ENCODE measurements at regions not wholly inside any gene's neighbourhood (a gene's known extent, or its start where the extent isn't known, plus 50 kb on each side); places are given as distances from the start of the nearest gene placed in this dataset.
"Not testable (repeated sequence)": the region's sequence is repeated elsewhere in the genome, so short reads cannot be mapped to it uniquely, and the experiment has no call there.

DNA sequence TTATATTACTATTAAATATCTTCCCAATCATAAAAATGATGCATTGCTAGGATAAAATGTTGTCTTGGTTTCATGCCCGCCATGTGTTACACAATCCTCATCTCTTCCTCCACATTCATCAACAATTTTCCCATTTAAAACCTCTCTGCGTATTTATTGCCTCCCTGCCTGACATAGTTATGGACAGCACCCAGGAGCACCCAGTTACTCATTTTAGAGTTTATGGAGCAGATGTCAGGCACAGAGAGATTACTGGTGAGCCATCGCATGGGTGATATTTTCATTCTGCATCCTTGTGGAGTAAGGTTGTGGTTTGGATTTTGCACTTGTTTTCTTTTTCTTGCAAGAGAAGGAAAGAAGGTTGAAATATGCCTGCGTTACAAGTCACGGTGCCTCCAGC, 116.7 kb upstream of the NPAS2 start:
- no peak for DNase-seq (ENCODE audit: low read depth in 2 of 2)

DNA sequence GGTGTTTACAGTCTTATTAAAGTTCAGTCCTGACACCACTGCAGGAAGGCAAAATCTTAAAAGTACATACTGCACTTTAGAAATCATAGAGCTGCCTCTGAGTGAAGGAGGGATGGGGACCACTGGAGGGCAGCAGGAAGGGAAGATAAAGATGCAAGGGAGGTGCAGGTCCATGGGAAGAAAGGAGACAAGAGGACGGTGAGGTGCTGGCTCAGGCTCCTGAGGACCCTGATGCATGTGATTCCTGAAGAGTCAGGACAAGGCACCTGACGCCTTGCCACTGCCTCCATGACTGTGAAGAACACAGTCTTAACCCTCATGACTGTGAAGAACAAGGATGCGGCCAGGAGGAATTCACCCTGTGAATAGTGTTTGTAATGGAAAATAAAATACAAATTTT, 116.2 kb upstream of the NPAS2 start:
- DNase-seq (ENCODE audit: low read depth in 2 of 2) = no peak

DNA sequence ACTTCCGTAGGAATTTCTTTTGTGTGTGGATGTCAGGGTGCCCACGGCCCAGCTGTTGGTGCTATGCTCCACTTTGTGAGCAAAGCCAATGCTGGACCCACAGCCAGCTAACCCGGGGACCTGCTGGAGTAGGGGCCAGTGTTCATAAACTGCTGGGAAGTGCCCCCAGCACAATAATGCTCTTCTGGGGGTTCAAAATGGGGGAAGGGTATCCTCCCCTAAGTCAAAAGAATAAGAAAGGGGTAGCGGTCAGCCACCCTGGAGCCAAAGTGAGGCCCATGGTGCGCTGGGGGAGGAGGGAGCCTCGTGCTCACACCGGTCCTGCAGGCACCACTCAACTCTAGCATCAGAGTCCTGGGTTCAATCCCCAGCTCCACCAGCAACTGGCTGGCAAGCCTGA, 115.8 kb upstream of the NPAS2 start:
- no peak for DNase-seq (ENCODE audit: low read depth in 2 of 2)

DNA sequence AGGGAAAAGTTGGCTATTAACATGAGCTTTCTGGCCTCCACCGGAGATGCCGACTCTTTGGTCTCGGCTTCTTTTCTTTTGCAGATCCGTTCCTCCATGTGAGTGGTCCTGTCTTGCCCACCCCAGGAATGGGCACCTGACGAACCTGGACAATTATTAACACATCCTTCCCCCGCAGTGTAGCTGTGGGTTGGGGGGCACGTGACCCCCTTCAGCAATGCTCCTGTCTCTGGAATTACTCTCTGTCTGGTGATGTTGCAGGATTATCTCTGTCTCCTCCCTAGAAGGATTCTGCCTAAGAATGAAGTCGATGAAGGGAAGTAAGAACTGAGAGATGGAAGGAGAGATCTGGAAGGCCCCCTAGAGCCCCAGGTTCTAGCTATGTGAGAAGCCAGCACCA, 115.2 kb upstream of the NPAS2 start:
- no peak for DNase-seq (ENCODE audit: low read depth in 2 of 2)

DNA sequence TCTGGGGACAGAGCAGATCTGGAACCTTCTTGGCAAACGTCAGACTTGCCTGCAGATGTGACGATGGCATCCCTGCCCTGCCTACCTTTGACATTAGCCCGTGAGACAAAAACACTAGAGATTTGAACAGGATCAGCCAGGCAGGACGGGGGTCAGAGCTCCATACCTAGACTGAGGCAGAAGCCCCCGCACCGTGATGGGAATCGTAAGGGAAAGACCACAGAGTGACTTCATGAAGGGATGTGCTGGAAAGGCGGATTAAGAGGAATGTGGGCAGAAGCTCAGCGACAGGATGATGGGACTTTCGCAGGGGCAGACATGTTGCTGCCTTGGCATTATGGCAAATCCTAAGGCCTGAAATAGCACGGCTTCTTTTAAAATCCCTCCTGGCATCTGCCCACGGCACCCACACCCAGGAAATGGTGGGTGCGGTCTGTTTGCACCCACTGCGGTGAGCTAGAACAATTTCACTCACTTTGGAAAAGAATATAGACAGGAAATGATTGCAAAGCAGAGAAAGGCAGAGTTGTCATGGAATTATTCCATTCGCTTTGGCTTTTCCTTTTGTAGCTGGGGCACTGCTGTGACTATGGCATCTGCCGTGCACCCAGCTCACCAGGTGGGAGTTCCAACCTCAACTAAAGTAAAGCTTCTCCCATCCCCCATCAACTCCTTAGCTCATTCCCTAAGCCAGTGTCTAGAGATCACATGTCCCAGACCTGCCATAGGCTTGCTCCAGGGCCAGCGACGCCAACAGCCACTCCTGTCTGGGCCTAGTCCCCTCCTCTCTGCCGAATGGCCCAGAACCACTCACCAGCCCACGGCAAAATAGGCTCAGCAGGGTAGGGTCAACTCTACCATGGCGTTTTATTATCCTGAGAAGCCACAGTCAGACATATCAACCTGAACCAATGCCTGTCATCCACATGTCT, 112.7 kb upstream of the NPAS2 start:
- no peak for DNase-seq (ENCODE audit: low read depth in 2 of 2)

DNA sequence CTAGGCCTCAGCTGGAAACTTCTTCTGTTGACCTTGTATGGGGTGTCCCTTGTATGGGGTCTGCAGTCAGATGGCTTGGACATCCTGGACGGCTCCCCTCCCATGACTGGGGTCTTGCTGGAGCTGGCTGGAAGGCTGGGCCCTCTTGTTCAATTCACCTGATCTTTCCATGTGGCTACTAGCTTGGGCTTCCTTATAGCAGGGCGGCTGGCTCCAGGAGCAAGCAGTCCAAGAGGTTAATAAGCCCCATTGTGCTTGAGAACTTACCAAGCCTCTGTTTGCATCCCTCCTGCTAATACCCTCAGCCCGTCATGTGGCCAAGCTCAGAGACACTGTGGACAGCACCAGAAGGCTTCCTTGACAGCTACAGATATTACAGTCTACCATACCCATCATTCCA, 111.6 kb upstream of the NPAS2 start:
- DNase-seq (ENCODE audit: low read depth in 2 of 2) = no peak

DNA sequence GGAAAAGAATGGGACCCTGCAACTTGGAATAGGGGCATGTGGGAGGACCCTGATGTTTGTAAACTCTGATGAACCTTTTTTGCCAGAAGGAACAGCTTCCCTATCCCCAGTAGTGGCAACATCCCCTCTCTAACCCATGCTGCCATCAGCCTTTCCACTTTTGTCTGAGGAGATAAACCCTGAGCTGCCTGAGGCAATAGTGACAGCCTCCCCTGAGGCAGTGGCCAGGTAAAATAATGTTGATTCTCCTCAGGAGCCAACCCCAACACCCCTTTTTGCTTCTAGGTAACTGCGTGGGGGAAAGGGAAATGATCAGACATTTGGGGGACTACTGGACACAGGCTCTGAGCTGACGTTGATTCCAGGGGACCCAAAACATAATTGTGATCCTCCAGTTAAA, 106.8 kb upstream of the NPAS2 start:
- no peak for DNase-seq (ENCODE audit: low read depth in 2 of 2)

DNA sequence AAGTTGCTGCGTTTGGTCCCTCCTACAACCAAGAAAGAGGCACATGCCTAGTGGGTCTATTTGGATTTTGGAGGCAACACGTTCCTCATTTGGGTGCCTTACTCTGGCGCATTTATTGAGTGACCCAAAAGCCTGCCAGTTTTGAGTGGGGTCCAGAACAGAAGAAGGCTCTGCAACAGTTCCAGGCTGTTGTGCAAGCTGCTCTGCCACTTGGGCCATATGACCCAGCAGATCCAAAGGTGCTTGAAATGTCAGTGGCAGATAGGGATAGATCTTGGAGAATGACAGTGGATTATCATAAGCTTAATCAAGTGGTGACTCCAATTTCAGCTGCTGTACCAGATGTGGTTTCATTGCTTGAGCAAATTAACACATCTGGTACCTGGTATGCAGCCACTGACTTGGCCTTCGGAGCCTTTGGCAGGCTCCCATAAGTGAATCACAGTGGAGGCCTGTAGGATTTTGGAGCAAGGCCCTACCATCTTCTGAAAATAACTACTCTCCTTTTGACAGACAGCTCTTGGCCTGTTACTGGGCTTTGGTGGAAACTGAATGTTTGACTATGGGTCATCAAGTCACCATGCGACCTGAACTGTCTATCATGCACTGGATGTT, 105.4 kb upstream of the NPAS2 start:
- not testable (repeated sequence) for DNase-seq (ENCODE audit: low read depth in 2 of 2)

DNA sequence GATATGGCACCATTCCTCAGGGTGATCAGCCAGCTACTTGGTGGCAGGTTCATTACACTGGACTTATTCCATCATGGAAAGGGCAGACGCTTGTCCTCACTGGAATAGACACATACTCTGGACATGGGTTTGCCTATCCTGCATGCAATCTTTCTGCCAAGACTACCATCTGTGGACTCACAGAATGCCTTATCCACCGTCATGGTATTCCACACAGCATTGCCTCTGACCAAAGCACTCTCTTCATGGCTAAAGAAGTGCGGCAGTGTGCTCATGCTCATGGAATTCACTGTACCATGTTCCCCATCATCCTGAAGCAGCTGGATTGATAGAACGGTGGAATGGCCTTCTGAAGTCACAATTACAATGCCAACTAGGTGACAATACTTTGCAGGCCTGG, 104.1 kb upstream of the NPAS2 start:
- DNase-seq (ENCODE audit: low read depth in 2 of 2) = not testable (repeated sequence)

DNA sequence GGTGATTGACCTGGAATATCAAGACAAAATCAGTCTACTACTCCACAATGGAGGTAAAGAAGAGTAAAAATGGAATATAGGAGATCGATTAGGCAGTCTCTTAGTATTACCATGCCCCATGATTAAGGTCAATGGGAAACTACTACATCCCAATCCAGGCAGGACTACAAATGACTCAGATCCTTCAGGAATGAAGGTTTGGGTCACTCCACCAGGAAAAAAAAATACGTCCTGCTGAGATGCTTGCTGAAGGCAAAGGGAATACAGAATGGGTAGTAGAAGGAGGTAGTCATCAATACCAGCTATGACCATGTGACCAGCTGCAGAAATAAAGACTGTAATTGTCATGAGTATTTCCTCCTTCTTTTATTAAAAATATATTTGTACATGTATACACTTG, 103.4 kb upstream of the NPAS2 start:
- DNase-seq (ENCODE audit: low read depth in 2 of 2) = no peak

DNA sequence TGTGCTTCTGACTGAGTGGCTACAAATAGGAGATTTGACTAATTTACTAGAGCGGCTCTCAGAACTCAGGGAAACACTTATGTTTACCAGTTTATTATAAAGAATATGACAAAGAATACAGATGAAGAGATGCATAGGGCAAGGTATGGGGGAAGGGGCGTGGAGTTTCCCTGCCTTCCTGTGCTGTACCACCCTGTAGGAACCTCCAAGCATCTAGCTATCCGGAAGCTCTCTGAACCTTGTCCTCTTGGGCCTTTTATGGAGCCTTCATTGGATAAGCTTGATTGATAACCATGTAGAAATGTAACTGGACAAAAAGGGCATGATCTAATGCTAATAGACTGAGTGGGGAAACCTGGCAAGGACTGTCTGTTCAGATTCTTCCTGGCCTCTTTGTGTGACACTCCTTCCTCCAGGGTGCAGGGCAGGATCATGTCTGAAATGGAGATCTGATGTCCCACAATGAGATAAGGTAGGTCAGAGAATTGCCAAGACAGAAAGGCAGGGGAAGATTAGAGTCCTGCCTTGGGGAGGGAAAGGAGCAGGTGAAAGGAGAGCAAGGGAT, 101.8 kb upstream of the NPAS2 start:
- DNase-seq (ENCODE audit: low read depth in 2 of 2) = no peak

DNA sequence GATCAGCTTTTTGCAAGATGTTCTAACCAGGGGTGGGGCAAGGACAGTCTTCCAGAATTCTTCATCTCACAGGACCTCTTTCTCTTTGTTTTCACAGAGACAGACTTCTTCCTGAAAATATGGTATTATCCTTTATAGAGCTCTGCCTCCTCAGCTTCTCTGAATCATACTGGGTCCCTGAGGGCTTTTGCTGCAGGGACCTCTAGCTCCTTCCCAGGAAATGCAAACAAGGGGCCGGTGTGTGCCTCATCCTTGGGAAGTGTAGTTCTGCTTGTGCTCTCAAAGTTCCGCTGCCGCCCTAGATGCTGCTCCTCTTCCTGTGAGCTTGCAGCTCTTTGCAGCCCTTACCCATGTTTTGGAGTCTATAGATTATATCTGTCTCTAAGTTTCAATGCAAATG, 99.5 kb upstream of the NPAS2 start:
- DNase-seq (ENCODE audit: low read depth in 2 of 2) = no peak

DNA sequence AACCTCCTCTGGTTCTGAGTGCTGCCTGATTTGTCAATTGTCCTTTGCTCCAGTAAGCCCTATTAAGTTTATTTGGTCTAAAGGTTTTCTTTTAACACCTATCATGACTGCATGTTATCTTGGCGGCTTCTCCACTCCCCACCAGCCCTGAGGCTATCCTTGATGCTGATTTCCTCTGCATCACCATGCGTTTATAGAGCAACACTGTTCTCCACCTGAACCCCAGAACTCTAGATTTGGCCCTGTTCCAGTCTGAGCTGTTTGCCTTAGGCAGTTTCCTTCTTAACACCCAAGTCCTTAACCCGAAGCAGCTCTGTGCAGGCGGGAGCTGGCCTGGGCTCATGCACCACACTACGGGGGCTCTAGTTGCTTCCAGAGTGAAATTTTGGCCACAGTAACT, 98.2 kb upstream of the NPAS2 start:
- DNase-seq (ENCODE audit: low read depth in 2 of 2) = no peak

DNA sequence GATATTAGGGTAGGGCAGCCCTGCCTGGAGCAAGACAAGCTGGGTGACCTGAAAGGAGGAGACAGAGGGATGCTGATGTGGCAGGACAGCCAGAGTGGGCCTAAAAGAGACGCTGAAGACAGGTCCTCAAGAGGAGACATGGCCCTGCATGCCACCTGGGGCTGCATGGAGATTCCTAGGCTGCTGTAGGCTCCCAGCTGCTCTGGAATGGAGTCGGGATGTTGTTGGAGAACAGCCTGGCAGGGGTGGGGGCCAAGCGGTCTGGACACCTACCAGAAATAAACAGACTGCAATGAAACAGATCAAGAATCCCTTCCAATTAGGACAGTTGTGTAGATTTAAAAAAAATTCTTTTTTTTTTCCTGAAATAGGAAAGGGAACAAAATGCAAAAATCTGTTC, 97.8 kb upstream of the NPAS2 start:
- no peak for DNase-seq (ENCODE audit: low read depth in 2 of 2)

DNA sequence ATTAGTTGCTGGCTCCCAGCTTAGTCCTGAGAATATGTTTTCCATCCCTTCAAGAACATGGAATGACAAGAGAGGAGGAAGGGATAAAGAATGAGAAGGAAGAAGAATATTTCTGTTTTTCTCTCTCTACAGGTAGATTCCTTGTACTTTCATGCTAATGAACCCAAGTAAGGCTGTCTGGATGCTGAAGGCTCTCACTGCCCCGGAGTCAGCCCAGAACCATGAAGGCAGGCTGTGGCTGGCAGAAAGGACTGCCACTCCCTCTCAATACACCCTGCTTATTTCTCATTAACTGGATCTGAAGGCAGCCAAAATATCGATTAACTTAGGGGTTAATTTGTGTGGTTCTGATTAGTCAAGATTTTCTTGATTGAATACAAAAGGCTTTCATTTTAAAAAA, 93.1 kb upstream of the NPAS2 start:
- no peak for DNase-seq (ENCODE audit: low read depth in 2 of 2)

DNA sequence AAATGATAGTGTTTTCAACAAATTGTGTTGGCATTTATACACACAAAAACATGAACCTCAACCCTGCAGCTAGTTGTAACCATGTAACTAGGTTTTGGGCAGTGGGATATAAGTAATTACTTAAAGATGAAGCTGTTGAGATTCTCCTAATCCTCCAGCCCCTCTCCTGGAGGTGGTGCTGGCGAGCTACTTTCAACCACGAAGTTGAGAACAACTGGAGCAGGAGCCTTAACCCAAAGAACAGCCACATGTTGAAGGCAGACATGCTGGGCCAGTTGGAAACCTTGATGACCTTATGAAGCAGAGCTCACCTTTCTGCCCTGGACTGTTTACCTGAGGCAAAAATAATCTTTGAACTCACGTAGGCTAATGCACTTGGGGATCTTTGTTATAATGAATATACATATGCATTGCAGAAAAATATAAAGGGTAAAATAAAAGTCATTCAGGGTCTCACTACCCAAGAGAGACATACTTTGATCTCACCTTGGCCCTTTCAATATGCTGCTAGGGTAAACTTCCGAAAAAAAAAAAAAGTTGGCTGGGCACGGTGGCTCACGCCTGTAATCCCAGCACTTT, 89.6 kb upstream of the NPAS2 start:
- DNase-seq (ENCODE audit: low read depth in 2 of 2) = no peak

DNA sequence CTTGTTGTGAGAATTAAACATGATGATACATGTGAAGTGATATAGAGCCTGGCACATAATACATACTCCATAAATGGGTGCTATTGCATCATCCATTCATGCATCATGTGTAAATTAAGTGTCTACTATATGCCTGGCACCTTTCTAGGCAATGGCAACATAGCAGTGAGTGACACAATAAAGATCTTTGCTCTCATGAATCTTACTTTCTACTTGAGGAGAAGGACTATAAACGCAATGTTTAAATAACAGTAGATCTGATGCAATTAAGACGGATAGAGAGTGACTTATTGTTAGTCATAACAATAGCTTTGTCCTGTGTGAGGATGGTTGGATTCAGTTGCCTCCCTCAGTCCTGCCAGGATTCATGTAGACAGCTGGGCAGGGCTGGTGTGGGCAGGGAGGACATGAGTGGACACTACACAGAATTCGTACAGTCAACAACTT, 88.4 kb upstream of the NPAS2 start:
- DNase-seq (ENCODE audit: low read depth in 2 of 2) = no peak

DNA sequence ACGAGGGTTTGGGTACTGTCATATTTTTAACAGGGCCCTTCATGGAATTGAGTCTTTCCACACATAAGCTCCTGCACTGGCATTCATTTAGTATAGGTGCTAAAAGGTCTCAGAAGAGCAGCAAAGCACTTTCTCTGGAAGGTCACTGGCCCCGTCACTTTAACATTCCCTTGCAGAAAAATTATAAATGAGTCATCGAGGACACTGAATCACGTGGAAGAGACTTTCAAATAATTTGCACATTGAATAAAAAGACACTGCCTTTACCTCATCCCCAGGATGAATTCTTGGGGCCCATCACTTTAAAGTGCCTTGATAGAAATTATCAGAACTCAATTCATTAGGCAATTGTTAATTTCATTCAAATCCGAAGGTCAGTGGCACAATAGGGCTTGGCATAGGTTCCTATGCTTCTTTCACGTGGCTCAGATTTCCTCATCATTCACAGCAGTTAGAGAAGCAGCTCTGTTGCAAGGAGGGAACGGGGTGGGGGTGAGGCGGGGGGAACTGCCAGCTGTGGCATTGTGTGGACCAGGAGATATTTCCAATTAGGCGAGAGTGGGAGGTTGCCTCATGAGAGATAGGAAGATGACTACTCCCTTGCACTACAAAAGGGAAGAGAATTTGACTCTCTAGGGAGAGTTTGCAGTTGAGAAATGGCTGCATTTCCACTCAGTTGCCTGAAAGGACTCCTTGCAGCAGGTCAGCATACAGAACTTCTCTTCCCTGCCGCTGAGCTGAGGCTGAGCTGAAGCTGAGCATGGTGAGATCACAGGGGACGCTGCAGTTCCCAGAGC, 86.3 kb upstream of the NPAS2 start:
- DNase-seq (ENCODE audit: low read depth in 2 of 2) = peak in 1 of 2 experiments; percentile 50

DNA sequence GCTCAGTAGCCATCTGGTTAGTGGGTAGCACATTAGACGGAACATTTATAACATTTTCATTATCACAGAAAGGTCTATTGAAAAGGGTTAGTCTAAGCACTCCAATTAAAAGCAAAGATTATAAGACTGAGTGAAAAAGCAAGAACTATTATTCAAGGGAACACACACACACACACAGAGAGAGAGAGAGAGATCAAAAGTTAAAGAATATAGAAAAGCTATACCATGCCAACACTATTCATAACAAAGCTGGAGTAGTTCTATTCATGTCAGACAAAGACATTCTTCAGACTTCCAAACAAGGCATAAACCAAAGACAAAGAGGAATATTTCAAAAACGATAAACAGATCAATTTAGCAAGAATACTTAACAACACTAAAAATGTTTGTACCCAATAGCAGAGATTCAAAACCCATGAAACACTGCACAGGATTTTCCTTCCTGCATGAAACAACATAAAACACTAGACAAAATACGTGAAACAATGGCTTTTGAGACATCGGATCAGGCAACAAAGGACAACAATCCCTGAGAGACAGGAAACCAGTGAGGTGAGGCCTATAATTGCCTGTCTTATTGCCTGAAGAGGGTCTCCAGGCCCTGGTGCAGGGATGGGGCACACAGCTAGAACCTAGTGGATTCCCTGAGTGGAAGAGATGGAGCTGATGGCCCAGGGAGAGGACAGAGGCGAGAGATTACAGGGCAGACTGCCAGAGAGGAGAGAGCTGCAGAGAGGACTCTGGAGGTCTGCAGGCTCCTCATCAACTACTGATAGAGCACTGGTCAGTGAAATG, 83.6 kb upstream of the NPAS2 start:
- DNase-seq (ENCODE audit: low read depth in 2 of 2) = no peak

DNA sequence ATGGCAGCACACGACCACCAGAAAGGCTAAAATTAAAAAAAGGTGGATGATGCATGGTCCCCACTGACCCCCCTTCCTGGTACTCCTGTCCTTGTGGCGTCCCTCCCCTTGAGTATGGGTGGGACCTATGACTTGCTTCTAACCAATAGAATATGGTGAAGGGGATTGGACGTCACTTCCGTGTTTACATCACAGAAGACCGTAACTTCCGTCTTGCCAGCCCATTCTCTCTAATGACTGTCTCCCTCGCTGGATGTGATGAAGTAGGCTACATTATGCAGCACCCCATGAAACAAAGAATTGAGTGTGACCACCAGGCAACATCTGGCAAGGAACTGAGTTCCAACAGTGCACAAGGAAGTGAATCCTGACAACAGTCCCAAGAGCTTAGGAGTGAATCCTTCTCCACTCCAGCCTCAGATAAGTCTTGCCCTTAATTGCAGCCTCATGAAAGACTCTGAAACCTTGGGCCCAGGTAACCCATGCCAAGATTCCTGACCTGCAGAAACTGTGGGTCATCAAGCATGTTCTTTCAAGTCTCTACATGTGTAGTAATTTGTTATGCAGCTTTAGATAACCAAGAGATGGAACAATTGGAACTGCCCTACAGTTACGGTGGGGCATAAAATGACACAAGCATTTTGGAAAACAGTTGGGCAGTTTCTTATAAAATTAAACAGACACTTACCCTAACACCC, 80.1 kb upstream of the NPAS2 start:
- no peak for DNase-seq (ENCODE audit: low read depth in 2 of 2)
